GM12874 (cell line): ENCODE measurements at regions not wholly inside any gene's neighbourhood (a gene's known extent, or its start where the extent isn't known, plus 50 kb on each side); places are given as distances from the start of the nearest gene placed in this dataset.

Experiments
- TF ChIP-seq, protein P1 (sequence below): IDR thresholded peaks from 2 replicates; pipeline ENCODE4 v1.5.1; 2011; ENCODE audit warnings: low read depth, mild to moderate bottlenecking, control low read depth, low read length, moderate library complexity; ENCODE audit not compliant: insufficient read depth

DNA sequence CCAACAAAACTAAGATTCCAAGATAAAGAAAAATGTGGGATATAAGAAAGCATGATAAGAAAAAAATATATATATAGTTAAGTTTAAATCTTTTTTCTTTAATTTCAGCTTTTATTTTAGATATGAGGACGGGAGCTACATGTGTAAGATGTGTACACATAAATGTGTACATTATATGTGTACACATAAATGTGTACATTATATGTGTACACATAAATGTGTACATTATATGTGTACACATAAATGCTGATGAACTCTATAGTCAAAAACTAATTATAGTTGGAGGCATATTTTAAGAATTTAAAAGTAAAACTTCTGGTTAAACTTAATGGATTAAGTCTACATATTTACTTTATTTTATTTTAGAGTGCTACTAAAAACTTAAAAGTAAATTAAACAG, 123.6 kb downstream of the BTG1 start:
- TF ChIP-seq, protein P1, sequence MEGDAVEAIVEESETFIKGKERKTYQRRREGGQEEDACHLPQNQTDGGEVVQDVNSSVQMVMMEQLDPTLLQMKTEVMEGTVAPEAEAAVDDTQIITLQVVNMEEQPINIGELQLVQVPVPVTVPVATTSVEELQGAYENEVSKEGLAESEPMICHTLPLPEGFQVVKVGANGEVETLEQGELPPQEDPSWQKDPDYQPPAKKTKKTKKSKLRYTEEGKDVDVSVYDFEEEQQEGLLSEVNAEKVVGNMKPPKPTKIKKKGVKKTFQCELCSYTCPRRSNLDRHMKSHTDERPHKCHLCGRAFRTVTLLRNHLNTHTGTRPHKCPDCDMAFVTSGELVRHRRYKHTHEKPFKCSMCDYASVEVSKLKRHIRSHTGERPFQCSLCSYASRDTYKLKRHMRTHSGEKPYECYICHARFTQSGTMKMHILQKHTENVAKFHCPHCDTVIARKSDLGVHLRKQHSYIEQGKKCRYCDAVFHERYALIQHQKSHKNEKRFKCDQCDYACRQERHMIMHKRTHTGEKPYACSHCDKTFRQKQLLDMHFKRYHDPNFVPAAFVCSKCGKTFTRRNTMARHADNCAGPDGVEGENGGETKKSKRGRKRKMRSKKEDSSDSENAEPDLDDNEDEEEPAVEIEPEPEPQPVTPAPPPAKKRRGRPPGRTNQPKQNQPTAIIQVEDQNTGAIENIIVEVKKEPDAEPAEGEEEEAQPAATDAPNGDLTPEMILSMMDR = no peak

DNA sequence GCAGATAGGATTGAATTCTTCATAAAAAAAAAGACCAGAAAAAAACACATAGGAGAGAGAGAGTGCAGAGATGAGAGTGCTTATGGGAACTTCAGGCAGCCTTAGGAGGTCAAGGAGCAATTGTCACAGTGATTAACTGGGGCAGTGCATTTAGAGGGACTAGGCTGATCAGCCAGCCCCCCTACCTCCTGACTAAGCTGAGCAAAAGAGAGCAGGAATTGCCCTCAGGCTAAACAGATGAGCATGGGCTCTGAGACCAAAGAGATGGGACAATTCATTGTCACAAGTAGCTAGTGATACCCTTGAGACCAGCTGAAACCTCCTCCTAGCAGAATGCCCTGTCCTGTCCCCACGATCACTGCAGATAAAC, 124.0 kb downstream of the BTG1 start:
- TF ChIP-seq, protein P1 = no peak

DNA sequence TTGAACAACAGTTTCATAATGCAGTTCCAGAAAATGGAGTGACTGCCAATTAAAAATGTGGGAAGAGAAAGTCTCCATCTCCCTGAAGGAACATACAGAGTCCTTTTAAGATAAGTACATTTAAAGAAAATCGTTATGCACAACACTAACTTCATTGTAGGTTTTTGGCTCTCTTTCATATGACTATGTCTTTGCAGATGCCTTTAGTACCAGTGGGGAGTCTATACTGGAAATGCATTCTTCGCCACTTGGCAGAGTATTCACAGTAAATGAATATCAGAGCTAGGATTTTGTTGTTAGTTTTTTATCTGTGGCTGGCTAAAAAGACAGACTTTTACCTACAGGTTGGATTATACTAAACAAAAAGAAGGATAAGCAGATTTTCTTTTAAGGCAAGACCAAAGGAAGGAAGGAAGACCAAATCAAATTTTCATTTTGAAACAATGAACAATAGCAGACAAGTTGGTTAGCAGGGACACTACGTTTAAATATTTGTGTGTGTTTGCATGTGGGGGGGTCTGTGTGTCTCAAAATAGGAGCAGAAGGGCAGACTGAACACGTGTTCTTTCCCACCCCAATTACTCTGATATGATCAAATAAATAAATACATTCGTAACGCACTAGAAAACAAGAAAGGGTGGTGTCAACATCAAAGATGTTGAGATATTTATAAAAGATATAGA, 124.5 kb downstream of the BTG1 start:
- TF ChIP-seq, protein P1 = no peak

DNA sequence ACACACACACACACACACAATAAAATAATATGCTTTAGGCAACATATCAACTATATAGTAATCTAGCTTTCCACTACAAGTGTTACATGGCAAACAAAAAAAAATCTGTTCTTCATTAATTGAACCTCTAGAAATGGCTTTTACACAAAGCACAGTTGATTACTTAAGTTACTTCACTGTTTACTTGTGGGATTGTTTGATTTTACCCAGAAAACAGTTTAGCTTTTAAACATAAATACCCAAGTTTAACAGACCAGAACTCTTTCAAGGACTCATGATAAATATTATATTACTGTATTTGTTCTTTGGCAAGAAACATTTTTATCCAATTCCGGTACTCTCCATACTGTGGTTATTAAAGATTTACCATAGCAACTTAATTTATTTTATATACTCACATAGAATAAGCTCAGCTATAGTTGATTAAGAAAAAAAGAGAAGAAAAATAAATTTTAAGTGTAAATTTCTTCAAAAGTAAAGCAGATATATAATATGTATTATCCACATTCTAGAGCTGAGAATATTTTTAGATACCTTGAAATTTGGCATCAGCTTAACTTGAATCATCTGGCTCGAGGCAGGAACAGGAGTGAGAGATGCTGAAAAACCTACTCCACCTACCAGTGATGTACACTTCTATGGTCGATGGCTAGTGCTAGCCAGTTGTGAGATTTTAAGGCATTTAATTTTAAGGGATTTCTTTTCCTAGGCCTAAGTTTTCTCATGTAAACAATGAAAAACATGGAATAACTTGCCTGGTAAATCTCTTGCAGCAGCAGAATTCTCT, 126.0 kb downstream of the BTG1 start:
- TF ChIP-seq, protein P1 = no peak

DNA sequence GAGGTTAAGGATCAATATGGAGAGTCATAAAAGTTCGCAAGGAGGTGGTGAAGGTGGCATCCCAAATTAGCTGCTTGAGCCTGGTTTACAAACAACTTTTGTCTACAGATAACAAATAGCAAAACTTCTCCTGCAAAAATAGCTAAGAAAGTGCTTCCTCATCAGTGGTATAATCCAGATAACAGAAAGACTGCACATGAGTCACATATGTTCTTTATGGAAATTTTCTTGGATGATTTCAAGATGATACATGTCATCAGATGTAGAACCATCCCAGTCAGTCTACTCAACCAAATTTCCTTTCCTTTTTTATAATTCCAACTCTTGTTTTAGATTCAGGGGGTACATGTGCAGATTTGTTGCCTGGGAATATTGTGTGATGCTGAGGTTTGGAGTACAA, 133.0 kb downstream of the BTG1 start:
- TF ChIP-seq, protein P1 = no peak

DNA sequence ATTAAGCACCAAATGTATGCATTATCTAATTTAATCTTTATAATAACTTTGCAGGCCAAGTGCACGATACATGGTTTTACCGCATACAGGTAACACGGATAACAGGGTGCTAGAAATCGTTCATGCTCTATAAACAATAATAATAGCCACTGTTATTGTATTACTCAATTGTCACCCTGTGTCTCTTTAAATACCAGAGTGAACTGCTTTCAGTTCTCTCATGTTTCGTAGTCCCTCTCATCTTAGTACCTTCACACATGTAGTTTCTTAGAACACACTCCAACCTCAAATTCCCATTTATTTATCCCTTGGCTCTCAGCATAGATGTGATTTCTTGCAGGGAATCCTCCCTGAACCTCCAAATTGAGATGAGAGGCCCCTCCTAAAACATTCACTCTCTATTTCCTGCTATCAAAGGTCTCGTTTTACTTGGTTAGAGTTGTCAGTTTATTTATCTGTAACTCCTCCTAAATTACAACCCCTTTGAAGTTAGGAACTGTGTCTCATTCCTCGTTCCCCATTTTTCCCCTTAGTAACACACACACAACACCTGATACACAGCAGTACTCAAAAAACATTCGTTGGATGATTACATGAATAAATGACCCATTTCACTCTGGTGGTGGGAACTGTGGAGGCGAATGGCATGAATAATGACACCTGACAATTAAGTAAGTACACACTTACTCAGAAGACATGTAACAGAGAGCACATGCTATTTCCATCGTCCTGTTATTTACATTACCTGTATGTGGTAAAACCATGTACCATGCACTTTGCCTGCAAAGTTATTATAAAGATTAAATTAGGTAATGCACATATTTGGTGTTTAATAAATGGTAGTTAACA, 134.6 kb downstream of the BTG1 start:
- TF ChIP-seq, protein P1 = no peak

DNA sequence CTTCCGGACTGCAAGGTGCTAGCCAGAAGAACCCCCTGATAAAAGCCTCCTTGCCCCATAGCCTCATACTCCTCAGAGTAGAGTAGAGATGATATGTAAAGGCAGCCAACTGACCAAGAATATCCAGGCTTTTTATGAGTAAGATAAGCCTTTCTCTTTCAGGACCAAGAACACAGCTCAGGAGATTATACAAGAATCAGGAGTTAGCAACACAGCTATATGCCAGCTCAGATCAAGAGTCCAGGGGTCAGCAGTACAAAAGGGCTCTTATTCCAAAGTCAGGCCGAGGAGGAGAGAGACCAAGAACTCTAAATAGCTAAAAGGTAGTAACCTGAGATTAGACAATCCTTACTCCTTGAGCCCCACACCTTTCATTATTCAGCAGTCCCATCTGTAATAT, 135.3 kb downstream of the BTG1 start:
- TF ChIP-seq, protein P1 = no peak
